Stimulated activated naive CD8-positive, alpha-beta T cell treated with anti-CD3 and anti-CD28 coated beads, Interleukin-15, amount 100 ng/mL, for 72 hours (primary cell): ENCODE measurements at regions not wholly inside any gene's neighbourhood (a gene's known extent, or its start where the extent isn't known, plus 50 kb on each side); places are given as distances from the start of the nearest gene placed in this dataset.

Experiments used
- ATAC-seq: fragments of 150-1000 bp; cut with Tn5 transposase; 2 replicates; pipeline ENCODE4 v1.10.0; 2021; ENCODE audit warnings: mild to moderate bottlenecking, moderate library complexity
- DNase-seq, 2 donors: peaks; one replicate each; pipeline ENCODE4 v3.0.0; 2021 to 2022
- H3K27ac Mint-ChIP-seq, 2 donors: one replicate each; pipeline ENCODE4 v1.8.0; 2022; ENCODE audit warnings: mild to moderate bottlenecking in 2 of 2, mixed read lengths in 2 of 2, moderate library complexity in 2 of 2
- H3K27me3 Mint-ChIP-seq: one replicate; pipeline ENCODE4 v1.8.0; 2022; ENCODE audit warnings: mixed read lengths
- H3K4me1 Mint-ChIP-seq: one replicate; pipeline ENCODE4 v1.8.0; 2022; ENCODE audit warnings: mild to moderate bottlenecking, mixed read lengths
- H3K4me3 Mint-ChIP-seq, 2 donors: one replicate each; pipeline ENCODE4 v1.8.0; 2022; ENCODE audit warnings: mild to moderate bottlenecking in 2 of 2, mixed read lengths in 2 of 2, moderate library complexity in 1 of 2
- H3K9me3 Mint-ChIP-seq, 2 donors: one replicate each; pipeline ENCODE4 v1.8.0; 2022; ENCODE audit warnings: mixed read lengths in 2 of 2

- Mint-ChIP-seq H3K27me3 (peaks cover 15% of the 10 kb centered on the region), H3K27ac (no peak overlapping the region), H3K4me3 (no peak overlapping the region), H3K4me1 (no peaks in the 10 kb centered on the region), H3K9me3 (no peaks in the 10 kb centered on the region)
- no peak for DNase-seq
- no peak for ATAC-seq
Measured at GRCh38 chr3:135809021-135809634, 156.4 kb upstream of the PPP2R3A start.

- no peak for DNase-seq
- Mint-ChIP-seq H3K27ac (no peak overlapping the region), H3K4me3 (no peak overlapping the region), H3K27me3 (peaks cover 27% of the 10 kb centered on the region), H3K4me1 (no peaks in the 10 kb centered on the region), H3K9me3 (no peaks in the 10 kb centered on the region)
- no peak for ATAC-seq
Measured at GRCh38 chr3:135811651-135812050, 153.9 kb upstream of the PPP2R3A start.

GRCh38 chr3:135812057-135812456, 153.5 kb upstream of the PPP2R3A start:
- H3K9me3 Mint-ChIP-seq, result no peaks in the 10 kb centered on the region
- H3K4me3 Mint-ChIP-seq, result no peak overlapping the region
- H3K4me1 Mint-ChIP-seq, result no peaks in the 10 kb centered on the region
- H3K27me3 Mint-ChIP-seq, result peaks cover 27% of the 10 kb centered on the region
- no peak overlapping the region for H3K27ac Mint-ChIP-seq
- ATAC-seq (no peak), DNase-seq (no peak)

- no peaks in the 10 kb centered on the region for H3K27me3 Mint-ChIP-seq
- no peak overlapping the region for H3K4me3 Mint-ChIP-seq
- DNase-seq (no peak), ATAC-seq (peak; percentile 28)
- H3K9me3 Mint-ChIP-seq, result no peaks in the 10 kb centered on the region
- no peaks in the 10 kb centered on the region for H3K4me1 Mint-ChIP-seq
- H3K27ac Mint-ChIP-seq, result no peak overlapping the region
Measured at GRCh38 chr3:135834465-135834864, 131.1 kb upstream of the PPP2R3A start.

GRCh38 chr3:135837977-135838631, 127.4 kb upstream of the PPP2R3A start:
- DNase-seq, result no peak
- no peaks in the 10 kb centered on the region for H3K9me3 Mint-ChIP-seq
- H3K4me3 Mint-ChIP-seq, result no peak overlapping the region
- no peaks in the 10 kb centered on the region for H3K27me3 Mint-ChIP-seq
- ATAC-seq, result no peak
- no peak overlapping the region for H3K27ac Mint-ChIP-seq
- H3K4me1 Mint-ChIP-seq, result no peaks in the 10 kb centered on the region

- Mint-ChIP-seq H3K4me1 (no peaks in the 10 kb centered on the region), H3K27ac (no peak overlapping the region), H3K9me3 (no peaks in the 10 kb centered on the region), H3K4me3 (no peak overlapping the region), H3K27me3 (no peaks in the 10 kb centered on the region)
- ATAC-seq, result no peak
- no peak for DNase-seq
Measured at GRCh38 chr3:135840436-135840835, 125.1 kb upstream of the PPP2R3A start.

- peaks cover 0 to 4% of the 10 kb centered on the region in 2 donors for H3K9me3 Mint-ChIP-seq
- no peaks in the 10 kb centered on the region for H3K4me1 Mint-ChIP-seq
- H3K27me3 Mint-ChIP-seq, result no peaks in the 10 kb centered on the region
- no peak for ATAC-seq
- no peak for DNase-seq
- no peak overlapping the region for H3K4me3 Mint-ChIP-seq
- no peak overlapping the region for H3K27ac Mint-ChIP-seq
Measured at GRCh38 chr3:135844386-135844785, 121.1 kb upstream of the PPP2R3A start.

- H3K9me3 Mint-ChIP-seq, result peaks cover 0 to 4% of the 10 kb centered on the region in 2 donors
- H3K4me1 Mint-ChIP-seq, result no peaks in the 10 kb centered on the region
- ATAC-seq (no peak), DNase-seq (no peak)
- no peak overlapping the region for H3K27ac Mint-ChIP-seq
- no peak overlapping the region for H3K4me3 Mint-ChIP-seq
- H3K27me3 Mint-ChIP-seq, result peaks cover 5% of the 10 kb centered on the region
Measured at GRCh38 chr3:135848051-135848450, 117.5 kb upstream of the PPP2R3A start.

- H3K4me3 Mint-ChIP-seq, result no peak overlapping the region
- H3K4me1 Mint-ChIP-seq, result no peaks in the 10 kb centered on the region
- DNase-seq (no peak), ATAC-seq (no peak)
- no peak overlapping the region for H3K27ac Mint-ChIP-seq
- peaks cover 7% of the 10 kb centered on the region for H3K27me3 Mint-ChIP-seq
- H3K9me3 Mint-ChIP-seq, result peaks cover 0 to 4% of the 10 kb centered on the region in 2 donors
Measured at GRCh38 chr3:135849827-135850226, 115.7 kb upstream of the PPP2R3A start.

GRCh38 chr3:135851201-135852081, 114.1 kb upstream of the PPP2R3A start:
- Mint-ChIP-seq H3K27me3 (peaks cover 7% of the 10 kb centered on the region), H3K4me1 (no peaks in the 10 kb centered on the region), H3K4me3 (no peak overlapping the region), H3K9me3 (peaks cover 0 to 4% of the 10 kb centered on the region in 2 donors), H3K27ac (no peak overlapping the region)
- DNase-seq (no peak), ATAC-seq (no peak)

- DNase-seq, result no peak
- H3K4me3 Mint-ChIP-seq, result no peak overlapping the region
- no peaks in the 10 kb centered on the region for H3K9me3 Mint-ChIP-seq
- peaks cover 7% of the 10 kb centered on the region for H3K27me3 Mint-ChIP-seq
- ATAC-seq, result no peak
- H3K27ac Mint-ChIP-seq, result no peak overlapping the region
- no peaks in the 10 kb centered on the region for H3K4me1 Mint-ChIP-seq
Measured at GRCh38 chr3:135853981-135854380, 111.5 kb upstream of the PPP2R3A start.

GRCh38 chr3:135860761-135861160, 104.8 kb upstream of the PPP2R3A start:
- no peak overlapping the region for H3K4me3 Mint-ChIP-seq
- no peaks in the 10 kb centered on the region for H3K4me1 Mint-ChIP-seq
- ATAC-seq (no peak), DNase-seq (no peak)
- no peaks in the 10 kb centered on the region for H3K9me3 Mint-ChIP-seq
- no peak overlapping the region for H3K27ac Mint-ChIP-seq
- H3K27me3 Mint-ChIP-seq, result no peaks in the 10 kb centered on the region

- no peak for DNase-seq
- peaks cover 0 to 11% of the 10 kb centered on the region in 2 donors for H3K9me3 Mint-ChIP-seq
- H3K4me1 Mint-ChIP-seq, result no peaks in the 10 kb centered on the region
- no peak overlapping the region for H3K4me3 Mint-ChIP-seq
- no peak for ATAC-seq
- H3K27ac Mint-ChIP-seq, result no peak overlapping the region
- H3K27me3 Mint-ChIP-seq, result no peaks in the 10 kb centered on the region
Measured at GRCh38 chr3:135862361-135862760, 103.2 kb upstream of the PPP2R3A start.

GRCh38 chr3:135864060-135864459, 101.5 kb upstream of the PPP2R3A start:
- ATAC-seq, result no peak
- no peak for DNase-seq
- H3K9me3 Mint-ChIP-seq, result peaks cover 0 to 11% of the 10 kb centered on the region in 2 donors
- no peak overlapping the region for H3K4me3 Mint-ChIP-seq
- no peaks in the 10 kb centered on the region for H3K4me1 Mint-ChIP-seq
- no peak overlapping the region for H3K27ac Mint-ChIP-seq
- no peaks in the 10 kb centered on the region for H3K27me3 Mint-ChIP-seq

GRCh38 chr3:135865085-135865484, 100.4 kb upstream of the PPP2R3A start:
- no peaks in the 10 kb centered on the region for H3K4me1 Mint-ChIP-seq
- no peak for ATAC-seq
- no peak overlapping the region for H3K4me3 Mint-ChIP-seq
- no peak for DNase-seq
- no peaks in the 10 kb centered on the region for H3K27me3 Mint-ChIP-seq
- peaks cover 0 to 11% of the 10 kb centered on the region in 2 donors for H3K9me3 Mint-ChIP-seq
- no peak overlapping the region for H3K27ac Mint-ChIP-seq

- DNase-seq, result no peak
- no peaks in the 10 kb centered on the region for H3K27me3 Mint-ChIP-seq
- H3K4me3 Mint-ChIP-seq, result no peak overlapping the region
- peaks cover 0 to 11% of the 10 kb centered on the region in 2 donors for H3K9me3 Mint-ChIP-seq
- H3K4me1 Mint-ChIP-seq, result no peaks in the 10 kb centered on the region
- no peak overlapping the region for H3K27ac Mint-ChIP-seq
- ATAC-seq, result no peak
Measured at GRCh38 chr3:135865553-135865952, 100.0 kb upstream of the PPP2R3A start.
